Mesenteric fat pad (tissue), 1 donor: ENCODE measurements at regions not wholly inside any gene's neighbourhood (a gene's known extent, or its start where the extent isn't known, plus 50 kb on each side); places are given as distances from the start of the nearest gene placed in this dataset.

Source experiments
- DNase-seq: peaks from one replicate; pipeline ENCODE4 v3.0.0-alpha.2; 2020; ENCODE audit warnings: low spot score
- donor health status: DM: yes; HTN: yes; CAD: no.

GRCh38 chr11:28702871-28703270 is 594.7 kb downstream of the METTL15 start:
- no peak for DNase-seq

- no peak for DNase-seq
These were observed 594.2 kb downstream of the METTL15 start for GRCh38 chr11:28702450-28702790.

- DNase-seq = no peak
These were observed 593.7 kb downstream of the METTL15 start for GRCh38 chr11:28701760-28702449.

- no peak for DNase-seq
These were observed 591.5 kb downstream of the METTL15 start for GRCh38 chr11:28699701-28700100.

- no peak for DNase-seq
These were observed 590.0 kb downstream of the METTL15 start for GRCh38 chr11:28697920-28698827.

GRCh38 chr11:28696591-28696990 is 588.4 kb downstream of the METTL15 start:
- DNase-seq = no peak

- DNase-seq = no peak
These were observed 582.6 kb downstream of the METTL15 start for GRCh38 chr11:28690746-28691145.

- no peak for DNase-seq
These were observed 575.9 kb downstream of the METTL15 start for GRCh38 chr11:28684011-28684586.

- no peak for DNase-seq
These were observed 571.7 kb downstream of the METTL15 start for GRCh38 chr11:28679795-28680468.

GRCh38 chr11:28677721-28678120 is 569.5 kb downstream of the METTL15 start:
- no peak for DNase-seq

GRCh38 chr11:28675183-28675582 is 567.0 kb downstream of the METTL15 start:
- DNase-seq = no peak

GRCh38 chr11:28674433-28675103 is 566.4 kb downstream of the METTL15 start:
- no peak for DNase-seq

- no peak for DNase-seq
These were observed 565.7 kb downstream of the METTL15 start for GRCh38 chr11:28673691-28674432.

- DNase-seq = no peak
These were observed 563.1 kb downstream of the METTL15 start for GRCh38 chr11:28671274-28671673.

- no peak for DNase-seq
These were observed 558.4 kb downstream of the METTL15 start for GRCh38 chr11:28666632-28667031.

GRCh38 chr11:28659716-28660348 is 551.6 kb downstream of the METTL15 start:
- DNase-seq = no peak

- DNase-seq = no peak
These were observed 549.3 kb downstream of the METTL15 start for GRCh38 chr11:28657378-28658030.

- DNase-seq = no peak
These were observed 546.0 kb downstream of the METTL15 start for GRCh38 chr11:28654191-28654590.

- DNase-seq = no peak
These were observed 541.7 kb downstream of the METTL15 start for GRCh38 chr11:28649922-28650321.
